NCI-H1048 (cell line): ENCODE measurements at regions not wholly inside any gene's neighbourhood (a gene's known extent, or its start where the extent isn't known, plus 50 kb on each side); places are given as distances from the start of the nearest gene placed in this dataset.

Experiments used
- DNase-seq: peaks from one replicate; lab custom pipeline; 2025; lab: John Stamatoyannopoulos, UW

DNA sequence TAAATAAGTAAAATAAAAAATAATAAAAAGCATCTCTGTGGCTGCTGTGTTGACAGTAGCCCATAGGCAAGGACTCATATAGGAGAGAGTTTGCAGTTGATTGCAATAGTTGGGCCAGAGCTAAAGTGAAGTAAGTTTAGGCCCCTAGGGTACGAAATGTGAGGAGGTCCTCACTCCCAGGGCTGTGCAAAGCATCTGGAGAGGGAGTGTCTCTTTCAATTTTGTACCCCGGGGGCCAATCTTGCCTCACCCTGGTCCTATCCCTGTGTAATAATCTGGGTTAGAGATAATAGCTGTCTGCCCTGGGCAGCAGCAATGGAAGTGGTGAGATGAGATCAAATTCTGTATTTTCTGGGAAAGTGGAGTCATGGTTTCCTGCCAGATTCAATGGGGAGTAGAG, 365.7 kb downstream of the GATA3 start:
- no peak for DNase-seq

DNA sequence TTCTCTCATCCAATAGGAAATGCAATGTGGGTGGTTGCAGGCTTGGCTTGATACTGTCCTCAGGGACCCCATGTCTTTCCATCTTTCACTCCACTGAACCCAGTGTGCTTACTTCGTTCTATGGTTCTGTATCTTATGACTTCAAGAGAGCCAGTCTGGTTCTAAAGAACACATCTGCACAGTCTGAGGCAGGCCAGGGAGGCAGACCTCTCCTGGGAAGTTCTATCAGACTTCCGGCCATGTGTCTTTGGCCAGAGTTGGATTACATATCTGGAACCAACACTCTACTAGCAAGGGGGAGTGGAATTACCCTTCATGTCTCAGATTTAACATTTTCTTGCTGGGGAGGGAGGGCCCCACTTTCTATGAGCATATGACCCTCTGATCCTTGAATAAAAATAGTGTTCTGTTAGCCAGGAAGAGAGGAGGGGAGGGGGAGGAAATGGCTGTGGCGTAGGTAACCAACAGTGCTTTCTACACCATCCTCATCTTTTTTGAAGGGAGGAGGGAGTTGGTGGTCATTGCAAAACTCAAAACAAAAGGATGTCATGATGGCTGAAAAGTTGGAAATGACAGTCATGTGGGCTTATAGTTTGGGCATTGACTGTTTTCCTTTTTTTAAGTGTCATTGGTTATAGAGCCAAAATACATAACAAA, 370.2 kb downstream of the GATA3 start:
- no peak for DNase-seq

DNA sequence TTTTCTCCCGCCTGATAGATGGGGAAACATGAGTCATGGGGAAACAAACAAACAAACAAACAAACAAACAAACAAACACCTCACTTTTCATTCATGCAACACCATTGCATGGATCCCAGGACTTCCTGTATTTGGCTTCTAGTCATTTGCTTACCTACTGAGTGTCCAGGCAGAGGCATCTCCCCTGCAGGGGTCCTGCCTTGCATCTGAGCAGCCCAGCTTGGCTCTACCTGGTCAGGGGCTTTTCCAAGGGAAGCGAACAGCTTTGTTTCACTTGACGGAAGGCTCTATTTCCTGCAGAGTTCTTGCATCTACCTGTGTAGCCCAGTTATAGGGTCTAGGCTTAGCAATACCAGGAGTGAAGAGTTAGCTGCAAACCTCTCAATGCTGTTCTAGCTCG, 374.2 kb downstream of the GATA3 start:
- DNase-seq, result no peak

DNA sequence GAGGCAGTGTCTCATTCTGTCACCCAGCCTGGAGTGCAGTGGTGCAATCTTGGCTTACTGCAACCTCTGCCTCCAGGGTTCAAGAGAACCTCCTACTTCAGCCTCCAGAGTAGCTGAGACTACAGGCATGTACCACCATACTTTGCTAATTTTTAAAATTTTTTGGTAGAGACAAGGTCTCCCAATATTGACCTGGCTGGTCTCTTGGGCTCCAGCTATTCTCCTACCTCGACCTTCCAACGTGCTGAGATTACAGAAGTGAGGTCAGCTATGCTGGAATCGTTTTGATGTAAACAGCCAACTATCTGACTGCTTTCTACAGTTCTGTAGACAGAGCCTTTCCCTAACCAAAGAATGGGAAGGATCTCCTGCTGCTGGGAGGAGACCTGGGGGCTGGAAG, 375.8 kb downstream of the GATA3 start:
- DNase-seq, result no peak

DNA sequence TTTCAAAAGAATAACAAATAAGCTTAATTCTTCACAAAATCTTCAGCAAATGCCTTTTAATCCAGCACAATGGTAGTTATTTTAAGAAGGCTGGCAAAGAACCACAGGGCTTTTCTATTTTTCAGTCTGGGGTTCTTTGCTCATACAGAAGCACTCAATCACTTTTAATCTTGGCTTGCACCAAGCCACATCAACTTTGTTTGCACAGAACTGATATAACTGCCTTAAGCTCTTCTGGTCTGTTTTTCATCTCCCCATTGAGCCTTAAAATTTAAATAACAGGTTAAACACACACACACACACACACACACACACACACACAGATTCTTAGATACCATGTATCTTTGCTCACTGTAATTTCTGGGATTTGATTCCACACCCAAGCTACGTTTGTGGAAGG, 377.0 kb downstream of the GATA3 start:
- DNase-seq, result no peak

DNA sequence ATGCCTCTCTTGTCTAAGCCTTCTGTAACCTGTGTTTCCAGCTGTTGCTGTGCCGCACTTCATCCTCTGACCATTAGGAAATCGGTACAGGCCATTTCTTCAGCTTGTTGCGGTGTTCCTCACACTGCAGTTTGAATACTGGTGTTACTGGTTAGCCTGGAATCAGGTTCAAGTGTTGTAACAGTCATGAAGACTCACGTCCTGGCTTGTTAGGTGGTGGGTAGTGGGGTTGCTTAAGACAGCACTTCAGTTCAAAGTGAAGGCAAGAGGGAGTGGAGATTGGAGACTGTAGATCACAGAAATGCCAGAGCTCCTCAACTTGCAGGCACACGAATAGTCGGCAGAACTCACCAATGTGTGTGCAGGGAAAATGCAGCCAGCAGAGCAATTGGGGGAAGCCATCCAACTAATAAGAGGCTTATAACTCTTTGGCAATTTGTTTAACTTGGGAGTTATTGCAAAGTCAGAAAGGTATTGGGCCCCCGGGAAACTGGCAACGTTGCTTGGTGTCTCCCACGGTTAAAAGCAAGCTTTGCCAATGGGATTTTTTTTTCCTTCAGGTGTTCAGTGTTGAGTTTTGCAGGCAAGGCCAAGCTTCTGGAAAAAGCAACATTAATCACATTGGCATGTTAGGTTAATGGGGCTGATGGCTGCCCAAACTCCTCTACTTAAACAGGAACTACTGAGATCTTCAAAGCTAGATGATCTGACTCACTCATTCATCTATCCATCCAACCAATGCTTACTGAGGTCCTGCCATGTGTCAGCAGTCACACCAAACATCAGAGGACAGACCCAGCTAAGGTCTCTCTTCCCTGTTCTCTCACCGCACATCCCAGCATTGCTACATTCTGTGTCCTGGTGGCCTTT, 380.9 kb downstream of the GATA3 start:
- no peak for DNase-seq

DNA sequence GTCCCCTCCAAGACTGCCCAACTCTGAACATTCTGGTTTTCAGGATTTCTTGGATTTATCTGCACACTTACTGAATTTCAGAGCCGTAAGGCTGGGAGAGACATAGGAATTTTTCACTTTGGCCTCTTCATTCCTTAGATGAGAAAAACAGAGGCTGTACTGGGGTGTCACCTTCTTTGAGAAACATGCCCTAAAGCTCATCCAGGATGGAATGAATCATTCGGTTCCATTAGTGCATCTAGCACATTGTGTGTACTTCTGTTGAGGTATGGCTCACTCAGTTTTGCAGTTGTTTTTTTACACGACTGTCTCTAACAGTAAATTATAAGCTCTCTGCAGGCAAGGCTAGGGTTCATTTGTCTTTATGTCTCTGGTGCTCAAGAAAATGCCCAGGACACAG, 383.4 kb downstream of the GATA3 start:
- DNase-seq, result no peak

DNA sequence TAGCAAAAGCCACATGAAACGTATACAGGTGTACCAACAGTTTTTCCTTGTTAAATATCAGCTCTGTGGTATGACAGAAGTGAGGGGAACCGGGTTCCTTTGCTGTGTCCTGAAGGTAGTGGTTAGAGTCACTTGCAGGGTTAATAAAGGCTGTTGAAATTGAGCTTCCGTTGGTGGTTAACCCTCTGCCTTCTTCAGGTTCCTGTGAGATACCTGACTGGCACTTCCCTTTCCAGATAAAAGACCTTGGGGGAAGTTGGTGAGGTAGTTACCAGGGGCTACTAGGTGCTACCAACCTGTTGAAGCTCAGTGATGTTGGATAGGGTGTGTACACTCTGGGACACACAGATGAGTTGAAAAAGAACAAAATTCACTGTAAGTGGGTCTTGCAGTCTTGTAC, 384.1 kb downstream of the GATA3 start:
- no peak for DNase-seq

DNA sequence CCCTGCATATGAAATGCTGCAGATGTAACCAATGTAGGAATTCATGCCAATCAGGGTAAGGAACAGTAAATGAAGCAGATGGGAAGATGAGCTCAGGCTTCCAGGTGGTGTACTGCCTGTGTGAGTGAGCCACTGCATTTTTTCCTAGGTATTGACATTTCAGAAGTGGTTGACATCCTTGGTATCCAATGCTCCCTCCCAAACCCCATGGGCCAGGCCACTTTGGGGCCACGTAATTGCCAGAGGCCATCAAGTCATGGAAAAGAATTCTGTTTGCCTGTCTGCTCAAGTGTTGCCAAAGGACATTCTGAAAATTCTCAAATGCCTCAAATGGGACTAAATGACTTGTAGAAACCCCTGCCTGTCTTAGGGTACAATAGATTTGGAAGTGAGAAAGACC, 384.6 kb downstream of the GATA3 start:
- DNase-seq, result no peak

DNA sequence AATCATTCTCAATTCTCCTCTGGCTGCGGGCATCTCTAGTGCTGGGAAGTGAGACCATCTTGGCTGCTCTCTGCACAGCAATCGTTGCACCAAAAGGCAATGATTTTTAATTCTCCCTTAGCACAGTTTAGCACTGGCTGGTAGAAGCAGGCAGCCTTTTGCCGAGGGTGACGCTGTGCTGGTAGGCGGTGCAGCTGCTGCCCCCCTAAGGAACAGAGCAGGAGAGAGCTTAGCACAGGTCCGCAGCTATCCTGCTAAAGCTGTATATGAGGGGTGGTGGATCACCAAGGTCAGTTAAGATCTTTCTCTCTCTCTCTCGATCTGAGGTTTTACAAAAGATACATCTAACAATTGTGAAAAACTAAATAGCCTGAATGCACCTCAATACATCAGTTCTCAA, 390.1 kb downstream of the GATA3 start:
- no peak for DNase-seq

DNA sequence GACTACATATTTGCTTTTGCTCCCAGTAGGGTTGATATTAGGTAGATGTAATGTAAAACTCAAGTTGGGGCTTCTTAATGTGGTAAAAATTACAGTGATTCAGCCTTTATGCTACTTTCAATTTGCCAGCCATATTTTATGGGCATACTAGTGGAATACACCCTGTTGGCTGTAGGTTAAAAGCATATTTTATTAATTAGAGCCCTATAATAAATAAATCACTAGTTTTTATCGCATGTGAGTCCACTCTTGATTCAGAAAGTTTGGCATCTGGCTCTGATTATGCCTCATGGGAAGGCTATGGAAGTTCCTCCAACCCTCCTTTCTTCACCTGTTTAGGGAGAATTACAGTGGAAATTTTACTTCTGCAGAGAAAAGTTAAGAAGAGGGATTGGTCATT, 390.9 kb downstream of the GATA3 start:
- no peak for DNase-seq

DNA sequence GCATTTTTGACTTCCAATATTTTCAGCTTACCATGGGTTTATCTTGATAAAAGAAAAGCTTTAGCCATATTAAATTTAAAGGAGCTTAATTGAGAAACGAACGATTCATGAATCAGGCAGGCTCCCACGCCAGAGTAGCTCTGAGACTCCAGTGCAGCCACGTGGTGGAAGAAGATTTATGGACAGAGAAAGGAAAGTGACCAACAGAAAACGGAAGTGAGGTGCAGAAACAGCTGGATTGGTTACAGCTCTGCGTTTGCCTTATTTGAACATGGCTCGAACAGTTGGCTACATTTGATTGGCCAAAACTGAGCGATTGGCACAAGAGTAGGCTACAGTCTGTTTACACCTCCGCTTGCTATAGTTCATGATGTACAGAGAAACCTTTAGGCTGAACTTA, 395.4 kb downstream of the GATA3 start:
- DNase-seq, result no peak

DNA sequence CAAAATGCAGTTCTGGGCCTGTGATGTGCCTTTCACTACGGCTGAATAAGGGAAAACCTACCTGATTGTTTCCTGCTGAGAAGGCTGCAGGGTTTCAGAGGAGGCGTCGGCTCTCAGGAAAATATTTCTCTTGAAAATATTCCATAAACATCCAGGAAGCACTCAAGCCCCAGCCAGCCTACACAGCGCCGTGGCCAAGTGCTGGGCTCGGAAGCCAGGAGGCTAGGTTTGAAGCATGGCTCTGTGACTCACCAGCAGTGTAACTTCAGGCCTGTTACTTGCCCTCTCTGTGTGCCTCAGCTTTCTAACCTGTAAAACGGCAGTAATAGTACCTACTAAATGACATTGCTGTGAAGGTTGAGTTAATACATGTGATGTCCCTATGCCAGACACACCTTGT, 399.1 kb downstream of the GATA3 start:
- DNase-seq, result no peak

DNA sequence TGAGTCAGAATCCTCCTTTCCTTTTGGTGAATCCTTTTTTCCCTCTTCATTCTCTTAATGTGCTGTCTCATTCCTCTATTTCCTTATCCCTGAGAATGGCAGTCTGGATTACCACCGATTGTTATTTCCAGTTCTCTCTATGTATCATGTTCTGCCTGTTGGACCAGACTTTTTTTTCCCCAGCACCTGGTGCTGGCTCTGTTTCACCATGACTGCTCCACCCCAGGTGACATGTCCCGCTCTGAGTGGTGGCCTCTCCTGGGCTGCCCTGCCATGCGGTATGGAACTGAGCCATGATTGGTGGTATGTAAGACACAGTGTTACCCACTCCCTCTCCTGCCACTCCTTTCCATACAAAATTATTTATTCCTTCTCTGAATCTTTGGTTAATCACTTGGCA, 399.9 kb downstream of the GATA3 start:
- no peak for DNase-seq

DNA sequence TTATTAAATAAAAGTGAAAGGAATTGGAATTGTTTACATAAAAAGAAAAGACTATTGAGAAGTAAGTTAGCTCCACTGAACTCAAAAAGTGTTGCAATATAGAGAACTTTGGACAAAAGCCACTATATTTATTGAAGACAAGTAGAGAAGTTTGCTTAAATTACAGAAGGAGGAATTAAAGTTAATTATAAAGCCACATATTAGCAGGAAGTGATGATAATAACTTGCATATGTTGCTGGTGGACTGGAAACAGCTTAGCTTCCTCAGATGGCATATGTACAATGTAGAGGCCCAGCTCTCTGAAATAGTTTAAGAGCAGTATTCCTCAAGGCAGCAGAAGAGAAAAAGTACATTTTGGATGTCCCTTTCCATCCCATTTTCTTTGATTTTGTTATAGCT, 400.7 kb downstream of the GATA3 start:
- DNase-seq, result no peak

DNA sequence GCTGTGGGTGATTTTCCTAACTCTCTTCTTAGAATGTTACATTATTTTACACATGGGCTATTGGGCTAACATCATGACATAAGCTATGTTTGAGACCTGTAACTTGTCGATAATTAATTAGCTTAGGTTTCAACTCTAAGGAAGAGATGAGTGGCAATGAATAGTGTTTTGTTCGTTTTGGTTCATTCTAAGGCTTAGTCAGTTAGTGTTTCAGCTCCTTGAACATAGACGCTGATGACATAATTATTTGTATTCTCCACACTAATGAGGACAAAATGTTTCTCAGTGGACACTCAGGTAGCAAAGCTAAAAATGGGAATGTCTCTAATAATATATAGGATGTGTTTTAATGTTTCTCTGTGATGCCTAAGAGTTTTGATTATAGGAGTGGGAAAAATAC, 401.9 kb downstream of the GATA3 start:
- DNase-seq, result no peak

DNA sequence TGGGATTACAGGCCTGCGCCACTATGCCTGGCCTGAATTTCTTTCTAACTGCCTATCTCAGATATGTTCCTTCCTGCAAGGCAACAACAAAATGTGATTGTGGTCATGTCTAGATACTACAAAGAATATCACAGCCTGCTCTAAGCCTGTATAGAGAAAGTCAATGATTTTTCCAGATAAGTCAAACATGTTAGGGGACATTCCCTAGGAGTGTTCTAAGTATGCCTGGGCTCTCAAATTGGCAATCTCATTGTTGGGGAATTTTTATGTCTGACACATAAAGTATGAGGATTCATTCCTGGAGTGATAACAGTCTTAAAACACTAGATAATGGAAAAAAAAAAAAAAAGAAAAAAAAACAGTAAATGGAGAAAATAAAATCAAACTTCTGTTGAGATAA, 406.1 kb downstream of the GATA3 start:
- no peak for DNase-seq

DNA sequence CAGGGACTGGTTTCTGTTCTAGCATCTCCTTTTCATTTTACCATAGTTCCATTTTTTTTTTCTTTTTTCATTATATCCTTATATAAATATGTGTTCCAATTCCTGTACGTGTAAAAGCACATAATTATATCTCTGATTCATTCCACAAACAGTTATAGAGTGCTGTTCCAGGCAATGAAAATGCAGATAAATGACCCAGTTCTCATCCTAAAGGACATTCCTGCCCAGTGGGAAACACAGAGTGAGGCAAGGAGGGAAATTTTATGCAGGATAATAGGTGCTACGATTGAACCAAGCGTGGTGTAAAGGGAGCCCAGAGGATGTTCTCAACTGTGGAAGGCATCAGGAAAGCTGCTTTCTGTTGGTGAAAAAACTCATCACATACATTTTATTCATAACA, 408.1 kb downstream of the GATA3 start:
- no peak for DNase-seq

DNA sequence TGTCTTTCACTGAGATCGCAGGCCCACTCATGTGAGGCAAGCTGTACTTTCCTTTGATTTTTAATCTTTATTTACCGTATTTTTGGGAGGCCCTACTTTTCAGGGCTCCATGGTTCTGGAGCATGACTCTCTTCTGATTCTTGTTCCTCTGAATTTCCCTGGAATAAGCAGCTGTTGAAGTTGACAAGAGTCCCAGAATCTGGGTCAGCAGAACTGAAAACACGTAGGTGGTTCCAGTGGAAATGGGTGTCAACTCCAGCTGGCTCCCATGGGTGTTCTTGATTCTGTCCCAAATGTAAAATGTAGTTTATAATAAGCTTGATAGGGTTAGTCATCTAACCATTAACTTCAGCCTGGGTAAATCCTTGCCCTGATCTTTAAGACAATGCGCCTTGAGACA, 409.4 kb downstream of the GATA3 start:
- DNase-seq, result no peak

DNA sequence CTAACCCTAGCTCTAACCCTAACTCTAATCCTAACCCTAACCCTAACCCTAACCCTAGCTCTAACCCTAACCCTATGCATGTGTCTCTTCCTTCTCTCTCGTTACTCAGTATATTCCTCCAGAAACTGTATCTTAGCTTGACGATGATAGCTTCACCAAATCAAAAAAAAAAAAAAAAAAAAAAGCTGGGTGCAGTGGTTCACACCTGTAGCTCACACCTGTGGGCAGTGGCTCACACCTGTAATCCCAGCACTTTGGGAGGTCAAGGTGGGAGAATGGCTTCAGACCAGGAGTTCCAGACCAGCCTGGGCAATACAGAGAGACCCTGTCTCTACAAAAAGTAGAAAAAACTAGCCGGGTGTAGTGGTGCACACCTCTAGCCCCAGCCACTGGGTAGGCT, 414.0 kb downstream of the GATA3 start:
- no peak for DNase-seq

DNA sequence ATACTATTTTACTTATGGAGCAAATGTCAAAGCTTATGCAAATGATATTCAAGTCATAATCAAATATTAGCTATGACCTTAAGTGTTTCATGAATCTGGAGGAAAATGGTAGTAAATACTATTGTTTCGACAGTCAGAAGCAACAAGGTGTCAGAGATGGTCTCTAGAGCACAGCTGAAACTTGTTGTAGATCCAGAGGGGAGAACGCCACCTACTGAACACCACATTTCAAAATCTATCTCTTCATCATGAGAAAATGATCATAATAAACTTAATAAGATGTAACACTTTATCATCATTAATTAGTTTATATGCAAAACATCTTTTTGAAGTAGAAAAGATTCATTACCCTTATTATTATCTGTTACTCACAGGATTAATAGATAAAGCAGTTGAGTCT, 418.7 kb downstream of the GATA3 start:
- DNase-seq, result no peak

DNA sequence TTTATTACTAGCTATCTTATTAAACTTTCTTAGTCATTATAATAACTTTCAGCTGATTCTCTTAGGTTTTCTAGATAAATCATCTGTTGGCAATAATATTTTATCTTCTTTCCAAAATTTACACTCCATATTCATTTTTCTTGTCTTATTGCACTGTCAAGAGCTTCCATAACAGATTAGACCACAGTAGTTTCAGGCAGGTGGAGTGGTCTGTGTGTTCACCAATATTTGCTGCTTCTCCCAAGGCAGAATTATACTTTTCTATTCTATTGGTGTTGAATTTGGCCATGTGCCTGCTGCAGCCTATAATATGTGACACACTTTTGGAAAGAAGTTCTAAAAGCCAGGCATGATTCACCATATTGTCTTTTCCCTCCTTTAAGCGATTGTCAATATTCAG, 422.8 kb downstream of the GATA3 start:
- no peak for DNase-seq

DNA sequence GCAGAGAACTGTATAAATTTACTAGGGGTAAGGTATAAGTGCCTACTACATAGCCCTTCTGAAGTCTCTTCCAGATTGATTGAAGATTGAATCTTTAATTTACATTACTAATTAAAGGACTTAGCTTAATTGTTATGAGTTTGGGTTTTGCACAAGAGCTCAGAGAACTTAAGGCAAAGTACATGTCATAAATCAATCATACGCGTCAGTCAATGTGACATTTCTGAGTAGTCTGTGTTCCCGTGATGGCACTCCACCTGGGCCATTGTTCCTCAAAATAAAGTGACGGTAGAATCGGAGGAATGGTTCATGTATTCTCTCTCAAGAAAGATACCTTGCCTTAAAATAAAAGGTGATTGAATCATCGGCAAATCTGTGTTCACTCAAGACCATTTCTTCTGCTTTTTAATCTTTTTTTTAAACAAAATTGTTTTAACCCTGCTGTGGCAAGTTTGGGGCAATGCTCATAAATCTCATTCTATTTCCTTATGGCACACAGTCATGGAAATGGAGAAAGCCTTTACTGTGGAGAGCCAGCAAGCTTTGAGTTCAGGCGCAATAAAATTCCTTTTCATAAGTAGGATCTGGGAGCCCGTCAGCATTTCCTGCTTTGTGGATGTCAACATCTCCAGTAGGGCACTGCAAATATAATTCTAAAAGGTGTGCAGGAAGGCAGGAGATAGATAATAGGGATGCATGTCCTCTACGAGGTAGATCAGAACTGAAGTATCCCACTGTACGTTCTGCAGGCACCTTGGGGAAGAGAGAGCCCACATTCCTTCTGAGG, 427.4 kb downstream of the GATA3 start:
- no peak for DNase-seq
